ENCODE measurements at regions not wholly inside any gene's neighbourhood (a gene's known extent, or its start where the extent isn't known, plus 50 kb on each side); places are given as distances from the start of the nearest gene placed in this dataset.

- H4K20me1 ChIP-seq (ENCODE audit: control insufficient read depth, insufficient read depth, insufficient read length): no peaks in the 10 kb centered on the region
- no peak overlapping the region for H4K8ac ChIP-seq (replicated peaks; ENCODE audit: insufficient read length, low read depth, low read length)
- peaks cover 17 to 18% of the 10 kb centered on the region in 2 experiments for H3K4me1 Mint-ChIP-seq
- H3K23me2 ChIP-seq (ENCODE audit: insufficient read length, low read depth, low read length, poor library complexity, severe bottlenecking): no peaks in the 10 kb centered on the region
- H3T11ph ChIP-seq (ENCODE audit: low read length): no peak overlapping the region
- H2BK20ac ChIP-seq (ENCODE audit: low read depth, low read length, poor library complexity, severe bottlenecking): no peak overlapping the region
- H3K27ac Mint-ChIP-seq: no peak overlapping the region
- H2AK5ac ChIP-seq (ENCODE audit: insufficient read length, low read length): no peak overlapping the region
- H2BK5ac ChIP-seq (ENCODE audit: insufficient read length, low read length): no peak overlapping the region
- no peak overlapping the region for H3K18ac ChIP-seq (ENCODE audit: insufficient read length, low read depth, low read length)
- H2BK15ac ChIP-seq (ENCODE audit: low read depth, low read length): no peak overlapping the region
- H3K56ac ChIP-seq (ENCODE audit: insufficient read length, low read depth, low read length): no peak overlapping the region
- no peak overlapping the region for H2AFZ ChIP-seq (ENCODE audit: low read length)
- H4K91ac ChIP-seq (ENCODE audit: insufficient read length, low read depth, low read length): no peak overlapping the region
- no peaks in the 10 kb centered on the region for H3K4me1 ChIP-seq (ENCODE audit: insufficient read depth, low read length)
- no peak overlapping the region for H4K5ac ChIP-seq (ENCODE audit: insufficient read length, low read depth, low read length)
- no peak overlapping the region for H3K23ac ChIP-seq (ENCODE audit: insufficient read length, low read depth, low read length)
- H3K27me3 Mint-ChIP-seq (ENCODE audit: low read depth): peaks cover 4% of the 10 kb centered on the region
- no peaks in the 10 kb centered on the region for H3K79me2 ChIP-seq (ENCODE audit: insufficient read depth, low read length)
- no peak overlapping the region for H3K14ac ChIP-seq (ENCODE audit: insufficient read depth, low read length)
- no peaks in the 10 kb centered on the region; a peak in 1 of 5 replicates for H3K9me3 Mint-ChIP-seq
- no peak overlapping the region for H3K4me2 ChIP-seq (ENCODE audit: insufficient read depth, insufficient read length, low read length)
- no peak overlapping the region for H2BK12ac ChIP-seq (ENCODE audit: insufficient read length, low read depth, low read length)
- DNase-seq: no peak
- no peaks in the 10 kb centered on the region for H3K27me3 ChIP-seq (ENCODE audit: insufficient read depth, low read length)
- H3K4me3 Mint-ChIP-seq: no peak overlapping the region
- no CpG with 5 or more reads among the region's 1 CpG for WGBS (ENCODE audit: extremely low coverage, insufficient read length, low lambda C conversion rate)
- no peak overlapping the region for H3K4ac ChIP-seq (ENCODE audit: low read depth, low read length)
- TF ChIP-seq, protein P1, sequence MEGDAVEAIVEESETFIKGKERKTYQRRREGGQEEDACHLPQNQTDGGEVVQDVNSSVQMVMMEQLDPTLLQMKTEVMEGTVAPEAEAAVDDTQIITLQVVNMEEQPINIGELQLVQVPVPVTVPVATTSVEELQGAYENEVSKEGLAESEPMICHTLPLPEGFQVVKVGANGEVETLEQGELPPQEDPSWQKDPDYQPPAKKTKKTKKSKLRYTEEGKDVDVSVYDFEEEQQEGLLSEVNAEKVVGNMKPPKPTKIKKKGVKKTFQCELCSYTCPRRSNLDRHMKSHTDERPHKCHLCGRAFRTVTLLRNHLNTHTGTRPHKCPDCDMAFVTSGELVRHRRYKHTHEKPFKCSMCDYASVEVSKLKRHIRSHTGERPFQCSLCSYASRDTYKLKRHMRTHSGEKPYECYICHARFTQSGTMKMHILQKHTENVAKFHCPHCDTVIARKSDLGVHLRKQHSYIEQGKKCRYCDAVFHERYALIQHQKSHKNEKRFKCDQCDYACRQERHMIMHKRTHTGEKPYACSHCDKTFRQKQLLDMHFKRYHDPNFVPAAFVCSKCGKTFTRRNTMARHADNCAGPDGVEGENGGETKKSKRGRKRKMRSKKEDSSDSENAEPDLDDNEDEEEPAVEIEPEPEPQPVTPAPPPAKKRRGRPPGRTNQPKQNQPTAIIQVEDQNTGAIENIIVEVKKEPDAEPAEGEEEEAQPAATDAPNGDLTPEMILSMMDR (conservative IDR thresholded peaks at IDR 0.05): no peak
- no peaks in the 10 kb centered on the region; a peak in 1 of 7 replicates for H3K36me3 Mint-ChIP-seq (ENCODE audit: insufficient read depth in 1 of 3, low read depth in 3 of 3)
- H3K9ac ChIP-seq (ENCODE audit: extremely low read depth, insufficient read length, low read length): no peak overlapping the region
- H2BK120ac ChIP-seq (ENCODE audit: low read depth, low read length, poor library complexity, severe bottlenecking): no peak overlapping the region
- H3K9me3 ChIP-seq (ENCODE audit: control insufficient read depth, low read depth, low read length): no peaks in the 10 kb centered on the region
- no peaks in the 10 kb centered on the region for H3K79me1 ChIP-seq (ENCODE audit: insufficient read depth, low read depth, low read length, poor library complexity, severe bottlenecking)
- no peak overlapping the region for H3K27ac ChIP-seq (ENCODE audit: insufficient read length, low read depth, low read length)
These were observed 167.4 kb upstream of the NTM start for GRCh38 chr11:131203040-131203439.

All from H9 (cell line).